OCI-LY7 (cell line): ENCODE measurements at regions not wholly inside any gene's neighbourhood (a gene's known extent, or its start where the extent isn't known, plus 50 kb on each side); places are given as distances from the start of the nearest gene placed in this dataset.
"Not testable (repeated sequence)": the region's sequence is repeated elsewhere in the genome, so short reads cannot be mapped to it uniquely, and the experiment has no call there.

ENCODE experiments used
- CTCF ChIP-seq: fragments of 200-600 bp; sonication (generic); conservative IDR thresholded peaks from 2 replicates; pipeline ENCODE4 v1.5.1; 2014; ENCODE audit warnings: mild to moderate bottlenecking, antibody characterized with exemption, low read length, moderate library complexity, mixed read lengths
- EZH2phosphoT487 ChIP-seq: fragments of 200-600 bp; sonication (generic); IDR thresholded peaks from 2 replicates; pipeline ENCODE4 v1.6.1; 2018; ENCODE audit warnings: low read depth, borderline replicate concordance, mild to moderate bottlenecking, mixed run types, antibody characterized with exemption, low read length, moderate library complexity, mixed read lengths

GRCh38 chr13:67902960-67903359 is 672.8 kb upstream of the PCDH9 start:
- TF ChIP-seq CTCF, EZH2phosphoT487: not testable (repeated sequence)
